ENCODE measurements at regions not wholly inside any gene's neighbourhood (a gene's known extent, or its start where the extent isn't known, plus 50 kb on each side); places are given as distances from the start of the nearest gene placed in this dataset.

- no peak for DNase-seq (ENCODE audit: low spot score)
These were observed 190.1 kb downstream of the FOXO1 start for GRCh38 chr13:40476175-40476958.

DNA sequence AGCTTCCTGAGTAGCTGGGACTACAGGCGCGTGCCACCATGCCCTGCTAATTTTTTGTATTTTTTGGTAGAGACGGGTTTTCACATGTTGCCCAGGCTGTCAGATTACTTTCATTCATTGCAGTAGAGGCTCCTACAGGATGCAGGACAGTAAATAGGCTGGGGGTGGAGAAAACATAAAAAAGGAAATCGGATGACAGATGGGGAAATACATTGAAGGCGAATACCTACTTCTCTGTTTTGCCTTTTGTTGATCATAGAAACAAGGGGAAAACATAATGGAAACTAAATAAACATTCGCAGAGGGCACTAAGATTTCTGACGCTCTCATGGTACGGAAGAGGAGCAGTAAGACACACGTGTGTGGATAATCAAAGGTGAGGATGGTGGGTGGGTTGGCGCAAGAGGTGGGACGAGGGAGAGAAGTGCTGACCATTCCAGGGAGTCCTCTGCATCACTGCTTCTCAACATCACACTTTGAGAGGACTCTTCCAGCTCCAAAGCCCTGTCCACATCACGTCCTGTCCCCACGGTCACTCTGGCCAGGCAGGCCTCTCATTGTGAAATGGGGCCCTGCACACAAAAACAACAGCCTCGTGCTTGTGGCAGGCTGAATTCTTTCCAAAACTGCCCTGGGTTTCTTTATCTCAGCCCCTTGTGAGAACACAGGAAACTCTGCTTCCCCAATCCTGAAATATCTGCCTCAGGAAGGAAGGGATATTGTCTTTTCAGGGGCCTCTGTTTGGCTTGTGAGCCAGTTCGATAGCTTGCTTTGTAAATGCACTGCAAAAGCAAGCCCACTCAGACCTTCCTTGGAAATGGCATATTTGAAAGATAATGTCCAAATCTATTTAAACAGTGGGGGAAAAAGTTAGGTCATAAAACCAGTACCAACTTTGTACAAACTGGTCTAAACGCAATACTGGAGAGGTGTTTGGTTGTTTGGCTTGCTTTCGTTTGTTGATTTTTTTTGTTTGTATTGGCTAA lies 188.5 kb downstream of the FOXO1 start:
- DNase-seq (ENCODE audit: low spot score), result no peak

DNA sequence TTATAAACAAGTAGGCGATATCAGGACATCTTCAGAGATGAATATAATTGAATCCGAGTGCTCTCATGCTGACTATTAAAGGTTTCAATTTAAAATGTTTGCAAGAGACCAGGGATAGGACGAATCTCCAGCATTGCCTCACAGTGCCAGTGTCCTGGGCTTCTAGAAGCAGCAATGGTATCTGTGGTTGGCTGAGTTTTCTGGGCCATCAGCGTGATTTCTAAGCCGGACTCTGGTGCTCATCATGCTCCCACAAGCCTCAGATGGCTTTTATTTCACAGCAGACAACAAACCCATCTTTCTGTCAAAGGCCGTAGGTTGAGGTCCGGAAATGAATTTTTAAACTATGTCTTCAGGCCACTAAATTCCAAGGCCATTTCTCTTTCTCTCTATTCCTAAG lies 187.7 kb downstream of the FOXO1 start:
- DNase-seq (ENCODE audit: low spot score), result no peak

DNA sequence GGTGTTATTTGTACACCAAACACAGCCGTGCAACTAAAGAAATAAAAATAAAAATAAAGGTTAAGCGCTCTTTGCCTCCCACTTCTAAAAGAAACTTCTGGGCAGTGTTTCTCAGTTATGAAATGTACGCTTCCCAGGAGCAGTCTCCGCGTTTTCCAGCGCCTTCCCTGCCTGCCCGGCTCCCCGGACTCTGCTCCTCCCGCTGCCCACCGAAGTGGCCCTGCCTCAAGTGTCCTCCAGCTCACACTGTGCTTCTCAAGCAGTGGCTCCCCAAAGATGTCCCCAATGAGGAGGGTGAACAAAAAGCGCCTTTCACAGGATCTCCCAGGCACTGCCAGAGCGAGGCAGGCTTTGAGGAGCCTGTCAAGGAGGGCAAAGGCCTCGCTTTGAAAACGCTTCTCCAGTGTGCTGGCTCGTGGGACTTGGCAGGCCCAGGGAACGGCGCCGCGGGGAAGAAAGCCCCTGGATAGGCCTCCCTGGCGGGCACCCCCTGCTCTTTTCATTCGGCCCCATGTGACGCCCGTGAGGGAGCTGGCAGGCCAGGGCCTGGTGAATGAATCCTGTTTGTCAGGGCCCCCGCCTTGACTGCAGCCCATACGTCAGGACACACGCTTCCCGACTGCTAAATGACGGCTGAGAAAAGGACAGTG lies 187.1 kb downstream of the FOXO1 start:
- no peak for DNase-seq (ENCODE audit: low spot score)

GRCh38 chr13:40480012-40480914 lies 186.2 kb downstream of the FOXO1 start:
- DNase-seq (ENCODE audit: low spot score), result no peak

DNA sequence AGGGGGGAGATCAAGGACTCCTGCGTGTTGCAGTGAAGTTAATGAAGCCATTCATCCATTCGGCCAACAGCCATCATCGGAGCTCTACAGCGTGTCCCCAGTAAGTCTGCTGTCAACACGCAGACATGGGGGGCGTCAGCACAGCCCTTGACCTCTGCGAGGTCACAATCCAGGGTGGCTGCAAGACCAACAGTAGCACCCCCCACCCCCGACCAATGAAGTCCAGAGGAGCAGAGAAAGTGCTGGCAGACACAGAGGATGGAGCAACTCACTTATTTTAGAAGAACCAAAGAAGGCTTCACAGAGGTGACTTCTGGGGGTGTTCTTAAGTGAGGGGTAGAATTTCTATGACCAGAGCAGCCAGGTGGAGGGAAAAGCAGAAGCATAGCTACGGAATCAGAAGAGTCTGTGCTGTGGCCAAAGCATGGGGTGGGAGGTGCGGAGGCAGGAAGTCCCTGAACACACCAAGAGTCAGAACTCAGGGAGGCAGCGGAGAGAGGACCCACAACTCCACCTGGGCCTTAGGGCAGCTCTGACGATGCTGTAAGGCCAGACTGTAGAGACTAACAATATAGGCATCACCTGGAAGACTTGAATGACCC lies 185.4 kb downstream of the FOXO1 start:
- DNase-seq (ENCODE audit: low spot score), result no peak

GRCh38 chr13:40483601-40484000 lies 182.8 kb downstream of the FOXO1 start:
- no peak for DNase-seq (ENCODE audit: low spot score)

DNA sequence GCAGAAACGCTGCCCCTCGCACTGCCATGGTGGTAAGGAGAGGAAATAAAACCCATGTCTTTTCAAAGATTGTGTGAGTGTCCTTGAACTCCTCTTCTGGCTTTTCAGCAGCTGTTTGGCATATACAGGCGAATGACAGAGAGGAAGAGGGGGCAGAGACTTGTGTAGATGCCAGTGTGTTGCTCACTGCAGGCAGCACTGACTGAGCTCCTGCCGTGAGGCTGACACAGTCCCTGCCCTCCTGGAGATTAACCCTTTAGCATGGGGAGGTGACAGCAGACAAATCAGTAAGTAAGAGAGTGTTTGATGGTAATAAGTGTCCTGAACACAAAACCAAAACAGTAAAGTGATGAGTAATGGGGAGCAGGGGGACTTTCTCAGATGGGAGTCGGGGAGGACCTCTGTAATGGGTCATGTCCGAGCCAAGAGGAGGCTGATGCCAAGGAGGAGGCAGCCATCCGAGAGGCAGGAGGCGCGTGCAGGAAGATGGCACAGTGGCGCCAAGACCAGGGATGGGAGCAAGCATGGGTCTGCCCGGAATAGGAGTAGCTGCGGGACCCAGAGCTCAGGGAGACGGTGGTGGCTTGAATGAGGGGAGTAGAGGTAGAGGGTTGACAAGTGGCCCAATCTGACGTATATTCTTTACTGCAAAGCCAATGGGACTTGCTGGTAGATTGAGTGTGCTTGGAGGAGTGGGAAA lies 182.2 kb downstream of the FOXO1 start:
- no peak for DNase-seq (ENCODE audit: low spot score)

GRCh38 chr13:40484974-40485373 lies 181.5 kb downstream of the FOXO1 start:
- no peak for DNase-seq (ENCODE audit: low spot score)

GRCh38 chr13:40485611-40486517 lies 180.6 kb downstream of the FOXO1 start:
- no peak for DNase-seq (ENCODE audit: low spot score)

GRCh38 chr13:40486518-40487163 lies 179.8 kb downstream of the FOXO1 start:
- no peak for DNase-seq (ENCODE audit: low spot score)

DNA sequence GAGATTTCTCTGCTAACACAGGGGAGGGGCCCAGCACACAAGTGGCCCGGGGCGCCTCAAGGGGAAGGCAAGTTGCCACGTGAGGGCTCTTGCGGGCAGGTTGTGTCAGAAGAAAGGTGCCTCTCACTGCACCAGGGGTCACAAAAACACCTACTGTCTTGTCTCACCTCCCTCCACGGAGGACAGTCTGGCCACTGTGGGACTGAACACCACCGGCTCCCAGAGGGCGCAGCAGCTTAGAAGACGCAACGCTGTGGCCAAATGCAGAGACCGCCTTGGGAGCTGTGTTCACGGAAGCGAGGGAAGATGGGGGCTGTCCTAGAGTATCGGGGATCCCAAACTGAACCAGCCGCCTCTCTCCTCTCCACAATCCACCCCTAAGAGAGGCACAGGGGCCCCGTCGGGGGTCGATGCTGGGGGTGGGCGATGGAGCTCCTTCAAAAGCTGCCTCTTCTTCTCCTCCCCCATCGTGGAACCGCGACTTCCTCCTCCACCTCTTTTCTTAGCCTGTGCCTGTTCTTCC lies 177.5 kb downstream of the FOXO1 start:
- no peak for DNase-seq (ENCODE audit: low spot score)

DNA sequence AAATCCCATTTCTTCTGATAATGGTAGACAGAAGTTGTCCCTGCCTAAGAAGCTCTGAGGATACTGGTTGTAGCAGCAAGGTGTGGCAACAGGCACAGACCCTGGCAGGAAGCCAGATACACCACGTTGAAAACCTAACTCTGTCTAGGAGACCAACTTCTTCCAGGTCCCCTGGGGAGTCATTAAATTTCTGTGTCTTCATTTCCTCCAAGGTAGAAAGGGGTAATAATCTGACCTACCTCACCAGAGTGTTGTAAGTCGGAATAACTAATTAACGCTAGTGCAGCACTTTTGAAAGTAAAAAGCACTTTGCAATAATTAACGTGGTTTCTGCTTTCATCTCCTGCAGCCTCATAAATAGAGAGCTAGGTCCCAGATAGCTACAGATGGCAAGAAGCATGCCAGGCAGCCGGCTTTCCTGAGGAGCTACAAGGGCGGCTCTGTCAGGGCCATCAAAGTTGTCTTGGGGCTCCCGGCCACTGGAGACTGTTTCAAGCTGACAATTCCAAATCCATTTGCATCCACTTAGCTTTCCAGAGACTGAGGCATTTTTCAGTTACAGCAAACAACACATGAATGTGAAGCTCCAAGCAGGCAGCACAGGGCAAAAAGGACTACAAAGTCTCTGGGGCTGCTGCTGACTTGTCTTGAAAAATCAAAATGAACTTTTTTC lies 176.2 kb downstream of the FOXO1 start:
- DNase-seq (ENCODE audit: low spot score), result peak; percentile 64

GRCh38 chr13:40492511-40492910 lies 173.9 kb downstream of the FOXO1 start:
- no peak for DNase-seq (ENCODE audit: low spot score)

DNA sequence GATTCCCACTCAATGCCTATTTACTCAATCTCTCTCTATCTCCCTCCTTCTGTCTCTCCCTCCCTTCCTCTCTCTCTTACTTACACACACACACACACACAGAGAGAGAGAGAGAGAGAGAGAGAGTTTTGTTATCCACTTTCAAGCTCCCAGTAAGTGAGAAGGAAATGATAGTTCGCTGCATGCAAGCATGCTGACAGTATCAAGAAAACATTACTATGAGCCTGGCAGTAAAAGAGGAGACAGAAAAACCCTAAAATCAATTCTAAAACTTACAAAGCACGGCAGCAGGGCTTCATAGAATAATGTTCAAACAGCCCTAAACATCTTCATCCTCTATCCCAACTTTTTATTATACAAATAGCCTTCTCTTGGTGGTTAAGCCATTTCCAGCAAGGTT lies 171.9 kb downstream of the FOXO1 start:
- no peak for DNase-seq (ENCODE audit: low spot score)

DNA sequence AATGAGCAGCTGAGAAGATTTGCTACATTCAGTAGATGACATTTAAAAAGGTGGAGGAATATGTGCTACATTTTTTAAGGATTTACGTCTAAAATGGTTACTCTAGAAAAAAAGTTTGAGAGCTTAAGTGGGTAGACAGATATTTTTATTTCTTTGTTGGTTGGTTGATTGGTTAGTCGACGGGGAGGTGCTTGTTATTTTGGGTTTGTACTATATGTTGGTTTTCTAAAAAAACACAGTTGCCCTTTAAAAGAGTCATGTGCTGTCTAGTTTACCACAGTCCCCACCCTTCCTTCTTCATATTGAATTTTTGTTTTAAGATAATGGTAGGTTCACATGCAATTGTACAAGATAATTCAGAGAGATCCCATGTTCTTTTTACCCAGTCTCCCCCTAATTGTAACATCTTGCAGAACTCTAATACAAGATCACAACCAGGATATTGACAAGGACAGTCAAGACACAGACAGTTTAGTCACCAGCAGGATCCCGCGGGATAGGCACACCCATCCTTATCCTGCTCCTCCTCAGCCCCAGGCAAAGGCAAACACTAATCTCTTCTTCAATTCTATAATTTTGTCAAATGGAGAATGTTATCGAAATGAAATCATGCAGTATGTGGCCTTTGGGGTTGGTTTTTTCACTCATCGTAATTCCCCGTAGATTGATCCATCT lies 171.4 kb downstream of the FOXO1 start:
- DNase-seq (ENCODE audit: low spot score), result no peak

- DNase-seq (ENCODE audit: low spot score), result no peak
These were observed 170.8 kb downstream of the FOXO1 start for GRCh38 chr13:40495621-40496001.
